ENCODE measurements at regions not wholly inside any gene's neighbourhood (a gene's known extent, or its start where the extent isn't known, plus 50 kb on each side); places are given as distances from the start of the nearest gene placed in this dataset.

GRCh38 chr3:110101361-110101760 is 764.0 kb upstream of the DPPA4 start:
- DNase-seq (ENCODE audit: low read depth) = no peak

DNA sequence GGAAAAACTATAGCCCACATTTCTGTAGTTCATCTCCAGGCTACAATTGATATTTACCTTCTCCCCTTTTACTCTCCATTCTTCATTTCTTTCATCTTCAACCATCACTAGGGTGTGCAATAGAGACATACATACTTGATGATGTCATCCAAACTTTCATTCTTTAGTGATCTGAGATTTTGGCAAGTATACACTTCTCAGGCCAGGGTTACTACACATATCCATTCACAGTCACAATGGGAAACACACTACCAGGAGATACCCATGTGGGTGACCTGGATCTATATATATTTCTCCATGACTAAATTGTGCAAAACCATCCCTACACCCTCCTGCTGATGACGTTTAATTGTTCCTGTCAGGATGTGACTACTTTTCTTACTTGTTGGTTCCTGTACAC is 769.5 kb upstream of the DPPA4 start:
- DNase-seq (ENCODE audit: low read depth) = no peak

GRCh38 chr3:110123946-110124345 is 786.6 kb upstream of the DPPA4 start:
- DNase-seq (ENCODE audit: low read depth) = no peak

- no peak for DNase-seq (ENCODE audit: low read depth)
Observed at GRCh38 chr3:110126065-110126464, 788.7 kb upstream of the DPPA4 start.

GRCh38 chr3:110133971-110134370 is 796.6 kb upstream of the DPPA4 start:
- DNase-seq (ENCODE audit: low read depth) = no peak

GRCh38 chr3:110139048-110139447 is 801.7 kb upstream of the DPPA4 start:
- DNase-seq (ENCODE audit: low read depth) = no peak

- DNase-seq (ENCODE audit: low read depth) = no peak
Observed at GRCh38 chr3:110139821-110140220, 802.5 kb upstream of the DPPA4 start.

GRCh38 chr3:110149763-110150162 is 812.4 kb upstream of the DPPA4 start:
- DNase-seq (ENCODE audit: low read depth) = no peak

GRCh38 chr3:110157221-110157620 is 819.9 kb upstream of the DPPA4 start:
- DNase-seq (ENCODE audit: low read depth) = no peak

DNA sequence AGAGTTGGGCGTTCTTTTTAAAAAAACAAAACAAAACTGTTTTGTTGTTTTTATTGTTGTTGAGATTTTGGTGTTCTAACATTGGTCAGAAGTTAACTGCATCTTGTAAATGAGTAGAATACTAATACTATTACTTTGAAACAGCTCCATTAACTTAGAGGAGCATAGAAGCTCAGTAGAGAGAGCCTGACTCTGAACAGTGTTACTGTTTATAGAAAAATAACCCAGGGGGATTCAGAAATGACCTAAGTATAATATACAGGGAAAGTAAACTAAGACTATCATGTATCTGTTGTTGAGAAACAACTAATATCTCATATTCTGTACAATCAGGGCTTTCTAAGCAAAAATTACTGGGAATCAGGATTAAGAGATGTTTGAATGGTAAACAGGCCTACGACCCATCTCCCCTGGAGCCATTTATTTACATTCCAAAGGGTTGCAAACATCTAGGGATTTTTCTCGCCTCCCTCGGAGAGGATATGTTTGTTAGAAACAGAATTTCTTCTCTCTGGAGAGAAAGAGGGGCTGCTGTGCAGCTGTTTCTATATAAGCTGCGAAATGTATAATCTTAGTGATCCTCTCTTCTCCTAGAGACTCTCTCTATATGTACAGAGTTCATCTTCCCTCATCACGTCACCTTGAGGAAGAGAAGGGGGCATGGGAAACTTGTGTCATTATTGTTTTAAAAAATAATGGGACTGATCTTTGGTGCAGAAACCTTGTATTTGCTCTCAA is 827.5 kb upstream of the DPPA4 start:
- DNase-seq (ENCODE audit: low read depth) = no peak

- no peak for DNase-seq (ENCODE audit: low read depth)
Observed at GRCh38 chr3:110165370-110165743, 828.0 kb upstream of the DPPA4 start.

GRCh38 chr3:110165753-110166152 is 828.4 kb upstream of the DPPA4 start:
- no peak for DNase-seq (ENCODE audit: low read depth)

GRCh38 chr3:110166791-110167190 is 829.4 kb upstream of the DPPA4 start:
- no peak for DNase-seq (ENCODE audit: low read depth)

DNA sequence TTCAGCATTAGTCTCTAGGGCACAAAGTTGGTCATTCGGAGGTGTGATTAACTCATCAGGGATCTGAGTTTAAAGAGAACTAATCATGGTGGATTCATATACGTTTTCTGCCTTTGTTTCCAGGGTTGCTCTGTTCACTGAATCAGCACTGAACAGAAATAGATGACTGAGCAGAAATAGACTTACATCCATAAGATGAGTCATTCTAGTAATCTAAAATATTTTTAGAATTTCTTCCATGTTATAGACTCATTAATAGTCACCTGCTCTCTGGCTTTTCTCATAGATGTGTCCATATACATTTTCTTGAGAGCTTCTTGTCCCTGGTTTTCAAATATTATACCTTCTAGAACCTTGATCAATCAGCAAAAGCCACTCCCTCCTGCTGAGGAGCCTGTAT is 837.6 kb upstream of the DPPA4 start:
- no peak for DNase-seq (ENCODE audit: low read depth)

GRCh38 chr3:110178965-110179364 is 841.6 kb upstream of the DPPA4 start:
- DNase-seq (ENCODE audit: low read depth) = no peak

- DNase-seq (ENCODE audit: low read depth) = no peak
Observed at GRCh38 chr3:110180733-110181132, 843.4 kb upstream of the DPPA4 start.

- no peak for DNase-seq (ENCODE audit: low read depth)
Observed at GRCh38 chr3:110181226-110181625, 843.9 kb upstream of the DPPA4 start.

DNA sequence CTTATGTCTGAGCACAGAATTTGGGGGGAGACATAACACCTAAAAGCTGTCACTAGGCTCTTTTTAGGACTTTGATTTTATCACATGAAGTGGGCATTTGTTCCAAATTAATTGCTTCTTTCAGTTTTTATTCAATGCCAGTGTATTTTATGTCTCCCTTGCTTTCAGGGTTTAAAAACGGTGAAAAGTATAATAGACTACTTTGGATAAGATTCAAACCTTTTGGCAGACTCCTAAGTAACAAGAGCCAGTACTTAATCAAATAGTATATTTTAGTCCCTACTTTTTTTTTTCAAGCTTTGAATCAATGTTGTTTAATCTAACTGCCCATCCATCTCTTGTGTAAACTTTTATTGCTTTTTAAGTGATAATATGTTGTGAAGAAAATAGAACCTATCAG is 847.2 kb upstream of the DPPA4 start:
- no peak for DNase-seq (ENCODE audit: low read depth)

DNA sequence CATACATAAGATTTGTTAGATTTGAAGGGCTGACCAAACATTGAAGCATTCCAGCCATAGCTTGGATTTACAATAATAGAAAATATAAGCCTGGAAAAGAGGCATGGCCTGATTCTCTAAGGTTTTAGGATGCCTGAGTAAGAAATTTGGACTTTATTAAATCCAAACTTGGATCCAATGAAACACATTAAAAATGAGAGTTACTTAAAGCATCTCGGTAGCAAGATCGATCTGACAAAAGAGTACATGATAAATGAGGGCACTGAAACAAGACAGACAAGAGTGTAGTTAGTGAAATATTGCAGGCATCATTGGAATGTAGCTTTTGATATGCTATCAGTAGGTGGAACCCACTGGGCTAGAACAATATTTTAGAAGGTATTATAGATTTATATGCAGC is 855.7 kb upstream of the DPPA4 start:
- DNase-seq (ENCODE audit: low read depth) = no peak

GRCh38 chr3:110198717-110199587 is 861.6 kb upstream of the DPPA4 start:
- no peak for DNase-seq (ENCODE audit: low read depth)

GRCh38 chr3:110199588-110199943 is 862.2 kb upstream of the DPPA4 start:
- no peak for DNase-seq (ENCODE audit: low read depth)

DNA sequence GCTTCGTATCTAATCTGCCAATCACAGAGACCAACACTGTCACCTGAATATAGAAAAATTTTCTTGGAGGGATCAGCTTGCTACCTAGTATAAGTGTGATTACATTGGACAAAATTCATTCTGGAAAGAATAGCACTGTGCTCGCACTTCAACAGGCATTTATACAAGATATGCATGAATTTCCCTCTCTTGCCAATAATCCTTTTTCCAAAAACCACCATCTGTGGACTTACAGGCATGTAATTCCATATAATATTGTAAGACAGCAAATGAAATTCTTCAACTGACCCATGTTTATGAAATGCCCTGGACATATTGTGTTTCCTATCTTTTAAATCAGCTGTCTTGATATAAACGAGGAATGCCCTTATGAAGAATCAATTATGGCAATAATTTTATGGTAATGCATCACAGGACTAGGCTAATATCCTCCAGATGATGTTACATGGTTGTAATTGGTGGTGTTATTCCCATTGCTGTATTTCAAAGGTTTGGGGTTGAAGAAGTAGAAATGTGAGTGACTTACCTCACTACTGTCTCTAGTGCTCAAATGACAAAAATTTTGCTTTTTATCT is 861.4 kb upstream of the NECTIN3 start:
- DNase-seq (ENCODE audit: low read depth) = no peak

- DNase-seq (ENCODE audit: low read depth) = no peak
Observed at GRCh38 chr3:110226645-110227044, 845.0 kb upstream of the NECTIN3 start.

Measured in activated T-helper 1 cell treated with Interleukin-2 at 50 U/mL for 16 hours (primary cell).